ENCODE measurements at regions not wholly inside any gene's neighbourhood (a gene's known extent, or its start where the extent isn't known, plus 50 kb on each side); places are given as distances from the start of the nearest gene placed in this dataset.

DNA sequence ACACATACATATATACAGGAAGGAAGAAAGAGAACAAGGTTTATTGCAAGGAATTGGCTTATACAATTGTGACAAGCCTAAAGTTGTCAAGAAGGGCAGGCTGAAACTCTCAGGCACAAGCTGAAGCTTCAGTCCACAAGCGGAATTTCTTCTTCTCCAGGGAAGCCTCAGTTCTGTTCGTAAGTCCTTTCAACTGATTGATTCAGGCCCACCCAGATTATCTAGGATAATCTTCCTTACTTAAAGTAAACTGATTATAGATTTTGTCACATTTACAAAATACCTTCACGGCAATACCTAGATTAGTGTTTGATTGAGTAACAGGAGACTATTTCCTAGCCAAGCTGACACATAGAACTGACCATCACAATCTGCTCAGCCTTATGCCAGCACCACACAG is 81.5 kb upstream of the TMEM260 start:
- WGBS (ENCODE audit: insufficient coverage, insufficient read length) = no CpG with 5 or more reads among the region's 3 CpGs
- H3K27ac ChIP-seq (ENCODE audit: low read length) = no peak overlapping the region
- H3K36me3 ChIP-seq (ENCODE audit: control insufficient read depth, insufficient read depth, low read length) = no peaks in the 10 kb centered on the region
- DNase-seq (ENCODE audit: low read depth, low spot score) = no peak
- no peaks in the 10 kb centered on the region for H3K27me3 ChIP-seq (ENCODE audit: control insufficient read depth, insufficient read depth, low read length)
- H3K9me3 ChIP-seq (ENCODE audit: control insufficient read depth, insufficient read depth, low read length) = no peaks in the 10 kb centered on the region
- no peaks in the 10 kb centered on the region for H3K4me1 ChIP-seq (ENCODE audit: control insufficient read depth, insufficient read depth, low read length)
- no peak overlapping the region for H3K4me3 ChIP-seq (ENCODE audit: low read length)

DNA sequence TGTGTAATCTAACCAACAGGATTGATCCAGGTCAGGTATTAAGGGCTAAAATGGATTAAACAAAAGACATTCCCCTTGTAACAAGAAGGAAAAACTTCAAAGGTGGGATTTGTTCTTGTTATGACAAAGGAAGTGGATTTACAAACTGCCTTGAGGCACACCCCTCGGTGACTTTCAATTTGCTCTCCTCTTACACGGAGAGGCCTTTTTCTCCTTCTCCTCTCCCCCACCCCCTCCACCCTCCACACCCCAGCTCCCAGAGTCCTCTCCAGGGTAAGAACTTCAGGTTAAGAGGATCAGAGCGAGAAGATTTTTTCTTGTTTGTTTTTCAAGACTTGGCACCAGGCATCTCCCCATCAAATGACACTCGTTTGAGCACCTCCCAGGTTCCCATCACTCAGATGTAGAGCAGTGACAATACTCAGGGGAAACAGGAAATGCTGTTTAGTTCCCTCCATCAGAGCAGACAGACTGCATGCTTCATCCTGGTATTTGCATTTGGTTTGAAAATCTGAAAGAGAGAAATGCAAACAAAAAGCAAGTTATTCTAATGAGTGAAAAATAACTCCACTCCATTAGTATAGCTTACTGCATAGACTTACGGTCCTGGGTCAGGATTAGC is 77.6 kb upstream of the TMEM260 start:
- DNase-seq (ENCODE audit: low read depth, low spot score) = no peak
- no peaks in the 10 kb centered on the region for H3K36me3 ChIP-seq (ENCODE audit: control insufficient read depth, insufficient read depth, low read length)
- no CpG with 5 or more reads among the region's 5 CpGs for WGBS (ENCODE audit: insufficient coverage, insufficient read length)

DNA sequence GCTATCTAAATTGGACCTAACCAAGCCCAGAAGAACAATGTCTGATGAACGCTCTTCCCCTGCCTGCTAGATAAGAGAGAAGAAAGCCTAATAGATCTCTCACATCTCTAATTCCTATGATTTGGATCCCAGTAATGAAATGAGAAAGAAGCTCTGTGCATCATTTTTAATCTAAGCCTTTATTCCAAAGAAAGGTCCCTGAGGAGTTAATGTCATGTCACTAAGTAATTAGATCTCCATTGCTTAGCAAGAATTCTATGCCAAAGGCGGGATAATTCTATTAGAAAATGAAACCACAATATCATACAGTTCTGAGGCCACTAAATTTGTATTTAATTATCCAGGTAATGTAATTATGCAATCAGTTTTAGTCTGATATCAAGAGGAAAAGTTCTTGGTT is 74.2 kb upstream of the TMEM260 start:
- WGBS (ENCODE audit: insufficient coverage, insufficient read length) = no CpG with 5 or more reads among the region's 2 CpGs
- no peaks in the 10 kb centered on the region for H3K4me1 ChIP-seq (ENCODE audit: control insufficient read depth, insufficient read depth, low read length)
- H3K36me3 ChIP-seq (ENCODE audit: control insufficient read depth, insufficient read depth, low read length) = no peaks in the 10 kb centered on the region
- H3K27me3 ChIP-seq (ENCODE audit: control insufficient read depth, insufficient read depth, low read length) = no peaks in the 10 kb centered on the region
- H3K4me3 ChIP-seq (ENCODE audit: low read length) = no peak overlapping the region
- H3K9me3 ChIP-seq (ENCODE audit: control insufficient read depth, insufficient read depth, low read length) = no peaks in the 10 kb centered on the region
- DNase-seq (ENCODE audit: low read depth, low spot score) = no peak
- H3K27ac ChIP-seq (ENCODE audit: low read length) = no peak overlapping the region

More for the DNA sequence above, 77.6 kb upstream of the TMEM260 start:
- no peaks in the 10 kb centered on the region for H3K27me3 ChIP-seq (ENCODE audit: control insufficient read depth, insufficient read depth, low read length)
- H3K4me1 ChIP-seq (ENCODE audit: control insufficient read depth, insufficient read depth, low read length) = no peaks in the 10 kb centered on the region
- H3K27ac ChIP-seq (ENCODE audit: low read length) = no peak overlapping the region
- no peak overlapping the region for H3K4me3 ChIP-seq (ENCODE audit: low read length)
- H3K9me3 ChIP-seq (ENCODE audit: control insufficient read depth, insufficient read depth, low read length) = no peaks in the 10 kb centered on the region

DNA sequence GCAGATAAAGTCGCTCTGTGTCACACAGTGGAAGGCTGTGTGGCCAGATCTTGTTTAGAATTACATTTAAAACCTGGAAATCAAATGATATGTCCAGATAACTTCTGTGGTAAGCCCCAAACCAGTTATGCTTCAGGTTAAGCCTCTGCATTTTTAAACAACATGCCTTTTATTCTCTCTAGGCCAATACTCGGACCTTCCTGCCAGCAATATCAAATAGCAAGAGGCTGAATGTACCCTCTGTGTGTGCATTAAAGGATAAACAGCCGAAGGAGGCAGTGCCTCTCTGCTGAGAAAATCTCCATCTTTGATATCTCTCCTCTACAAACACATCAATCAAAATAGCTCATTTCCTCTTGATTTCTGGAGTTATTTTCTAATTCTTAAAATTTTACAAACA is 67.1 kb upstream of the TMEM260 start:
- Histone ChIP-seq H3K9me3 (ENCODE audit: control insufficient read depth, insufficient read depth, low read length) (no peaks in the 10 kb centered on the region), H3K27me3 (ENCODE audit: control insufficient read depth, insufficient read depth, low read length) (no peaks in the 10 kb centered on the region), H3K4me3 (ENCODE audit: low read length) (no peak overlapping the region), H3K36me3 (ENCODE audit: control insufficient read depth, insufficient read depth, low read length) (no peaks in the 10 kb centered on the region), H3K4me1 (ENCODE audit: control insufficient read depth, insufficient read depth, low read length) (no peaks in the 10 kb centered on the region), H3K27ac (ENCODE audit: low read length) (no peak overlapping the region)
- whole genome bisulfite sequencing (ENCODE audit: insufficient coverage, insufficient read length) = no CpG with 5 or more reads among the region's 3 CpGs
- no peak for DNase-seq (ENCODE audit: low read depth, low spot score)

DNA sequence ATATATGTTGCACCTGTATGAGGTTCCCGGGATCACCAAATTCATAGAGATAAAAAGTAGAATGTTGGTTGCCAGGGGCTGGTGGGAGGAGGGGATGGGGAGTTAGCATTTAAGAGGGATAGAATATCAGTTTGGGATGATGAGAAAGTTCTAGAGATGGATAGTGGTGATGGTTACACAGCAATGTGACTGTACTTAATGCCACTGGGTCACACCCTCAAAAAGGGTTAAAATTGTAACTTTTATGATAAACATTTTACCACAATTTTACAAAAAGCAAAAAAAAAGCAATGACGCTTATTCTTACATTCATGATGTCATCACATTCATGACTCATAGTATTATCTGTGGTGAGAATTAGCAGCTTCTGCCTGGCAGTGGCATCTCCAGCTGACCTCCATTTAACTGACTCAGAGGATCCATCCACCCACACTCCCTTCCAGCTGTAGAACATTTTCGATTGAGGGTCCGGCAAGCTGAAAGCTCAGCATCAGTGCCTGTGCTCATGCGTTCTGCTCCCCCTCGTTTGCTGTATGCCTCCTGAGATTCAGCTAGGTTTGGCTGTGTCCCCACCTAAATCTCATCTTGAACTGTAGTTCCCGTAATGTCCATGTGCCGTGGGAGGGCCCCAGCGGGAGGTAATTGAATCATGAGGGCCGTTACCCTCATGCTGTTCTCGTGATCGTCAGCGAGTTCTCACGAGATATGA is 64.8 kb upstream of the TMEM260 start:
- H3K4me3 ChIP-seq (ENCODE audit: low read length) = no peak overlapping the region
- H3K27me3 ChIP-seq (ENCODE audit: control insufficient read depth, insufficient read depth, low read length) = no peaks in the 10 kb centered on the region
- H3K27ac ChIP-seq (ENCODE audit: low read length) = no peak overlapping the region
- DNase-seq (ENCODE audit: low read depth, low spot score) = no peak
- no peaks in the 10 kb centered on the region for H3K4me1 ChIP-seq (ENCODE audit: control insufficient read depth, insufficient read depth, low read length)
- WGBS (ENCODE audit: insufficient coverage, insufficient read length) = no CpG with 5 or more reads among the region's 14 CpGs
- no peaks in the 10 kb centered on the region for H3K9me3 ChIP-seq (ENCODE audit: control insufficient read depth, insufficient read depth, low read length)
- H3K36me3 ChIP-seq (ENCODE audit: control insufficient read depth, insufficient read depth, low read length) = no peaks in the 10 kb centered on the region

DNA sequence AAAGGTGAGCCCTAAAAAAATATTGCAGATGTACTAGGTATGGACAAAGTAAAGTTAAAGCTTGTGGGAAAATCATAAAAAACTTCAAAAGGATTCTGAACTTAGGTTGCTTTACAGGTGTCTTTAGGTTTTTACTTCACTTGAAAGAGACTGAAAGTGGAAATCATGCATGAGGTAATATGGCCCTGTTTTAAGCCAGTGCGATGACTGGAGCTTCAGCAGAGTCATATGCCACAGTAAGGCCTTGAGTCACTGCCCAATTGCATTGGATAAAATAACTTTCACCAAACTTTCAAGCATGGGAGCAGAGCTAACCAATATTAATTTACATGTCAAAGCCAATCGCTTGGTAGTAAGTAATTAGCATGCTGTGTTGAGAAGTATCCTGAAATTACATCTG is 63.9 kb upstream of the TMEM260 start:
- Histone ChIP-seq H3K27me3 (ENCODE audit: control insufficient read depth, insufficient read depth, low read length) (no peaks in the 10 kb centered on the region), H3K4me1 (ENCODE audit: control insufficient read depth, insufficient read depth, low read length) (no peaks in the 10 kb centered on the region), H3K9me3 (ENCODE audit: control insufficient read depth, insufficient read depth, low read length) (no peaks in the 10 kb centered on the region), H3K36me3 (ENCODE audit: control insufficient read depth, insufficient read depth, low read length) (no peaks in the 10 kb centered on the region), H3K4me3 (ENCODE audit: low read length) (no peak overlapping the region), H3K27ac (ENCODE audit: low read length) (no peak overlapping the region)
- no CpG with 5 or more reads among the region's 2 CpGs for WGBS (ENCODE audit: insufficient coverage, insufficient read length)
- no peak for DNase-seq (ENCODE audit: low read depth, low spot score)

DNA sequence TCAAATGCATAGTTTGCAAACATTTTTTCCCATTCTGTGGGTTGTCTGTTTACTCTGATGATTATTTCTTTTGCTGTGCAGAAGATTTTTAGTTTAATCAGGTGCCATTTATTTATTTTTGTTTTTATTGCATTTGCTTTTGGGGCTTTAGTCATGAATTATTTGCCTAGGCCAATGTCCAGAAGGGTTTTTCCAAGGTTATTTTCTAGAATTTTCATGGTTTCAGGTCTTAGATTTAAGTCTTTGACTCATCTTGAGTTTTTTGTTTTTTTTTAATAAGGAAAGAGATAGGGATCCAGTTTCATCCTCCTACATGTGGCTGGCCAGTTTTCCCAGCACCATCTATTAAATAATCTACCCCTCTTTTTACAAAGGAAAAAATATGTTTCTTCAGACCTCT is 57.2 kb upstream of the TMEM260 start:
- DNase-seq (ENCODE audit: low read depth, low spot score) = no peak
- Histone ChIP-seq H3K4me1 (ENCODE audit: control insufficient read depth, insufficient read depth, low read length) (no peaks in the 10 kb centered on the region), H3K9me3 (ENCODE audit: control insufficient read depth, insufficient read depth, low read length) (no peaks in the 10 kb centered on the region), H3K4me3 (ENCODE audit: low read length) (no peak overlapping the region), H3K27ac (ENCODE audit: low read length) (no peak overlapping the region), H3K36me3 (ENCODE audit: control insufficient read depth, insufficient read depth, low read length) (no peaks in the 10 kb centered on the region), H3K27me3 (ENCODE audit: control insufficient read depth, insufficient read depth, low read length) (no peaks in the 10 kb centered on the region)

DNA sequence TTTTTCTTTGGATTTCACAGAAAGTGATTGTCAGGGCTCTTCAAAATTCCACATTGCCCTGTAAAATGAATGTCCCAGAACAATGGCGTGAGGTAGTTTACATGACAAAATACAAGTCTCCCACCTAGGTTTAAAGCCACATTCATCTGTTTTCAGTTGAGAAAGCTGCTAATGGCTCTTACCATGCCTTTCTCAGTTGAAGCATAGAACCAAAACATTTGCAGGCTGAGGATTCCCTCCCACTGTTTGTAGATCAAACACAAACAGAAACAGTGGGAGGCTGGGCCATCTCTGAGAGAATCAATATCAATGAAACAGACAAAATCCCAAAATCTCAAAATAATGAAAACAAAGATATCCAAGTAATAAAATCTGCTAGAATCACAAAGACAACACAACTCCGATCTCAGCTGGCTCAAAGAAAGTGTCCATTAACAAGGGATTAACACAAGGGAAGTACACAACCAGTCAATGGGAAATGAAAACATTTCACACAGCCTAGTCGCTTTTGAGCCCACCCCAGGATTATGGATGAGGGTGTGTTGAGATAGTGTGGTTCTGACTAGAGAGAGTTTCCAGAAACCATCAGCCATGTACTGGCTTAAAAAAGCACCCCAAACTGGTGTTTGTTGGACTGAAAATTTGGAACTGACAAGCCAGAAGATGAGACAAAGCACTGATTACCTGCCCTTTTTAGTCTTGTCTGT is 54.5 kb upstream of the TMEM260 start:
- no peaks in the 10 kb centered on the region for H3K27me3 ChIP-seq (ENCODE audit: control insufficient read depth, insufficient read depth, low read length)
- DNase-seq (ENCODE audit: low read depth, low spot score) = no peak
- H3K27ac ChIP-seq (ENCODE audit: low read length) = no peak overlapping the region
- H3K9me3 ChIP-seq (ENCODE audit: control insufficient read depth, insufficient read depth, low read length) = no peaks in the 10 kb centered on the region
- H3K4me1 ChIP-seq (ENCODE audit: control insufficient read depth, insufficient read depth, low read length) = no peaks in the 10 kb centered on the region
- no peaks in the 10 kb centered on the region for H3K36me3 ChIP-seq (ENCODE audit: control insufficient read depth, insufficient read depth, low read length)
- no peak overlapping the region for H3K4me3 ChIP-seq (ENCODE audit: low read length)
- WGBS (ENCODE audit: insufficient coverage, insufficient read length) = no CpG with 5 or more reads among the region's 3 CpGs

DNA sequence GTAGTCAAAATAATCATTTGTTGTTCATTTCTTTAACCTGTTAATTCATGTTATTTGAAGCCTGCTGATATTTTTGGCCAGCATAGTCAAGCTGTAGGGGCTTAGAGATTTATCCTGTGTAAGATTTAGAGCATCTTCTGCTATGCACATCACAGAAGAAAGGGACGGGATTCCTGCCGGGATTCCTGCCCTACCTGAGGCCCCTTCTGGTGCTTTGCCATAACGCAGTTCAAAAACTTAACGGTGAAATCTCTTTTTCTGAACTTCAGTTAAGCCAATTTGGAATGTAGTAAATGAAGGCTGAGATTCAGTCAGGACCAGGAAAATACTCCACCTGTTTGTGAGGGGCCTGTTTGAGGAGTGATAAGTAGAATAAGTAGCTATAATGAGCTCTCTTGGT is 50.7 kb upstream of the TMEM260 start:
- H3K27me3 ChIP-seq (ENCODE audit: control insufficient read depth, insufficient read depth, low read length) = no peaks in the 10 kb centered on the region
- H3K27ac ChIP-seq (ENCODE audit: low read length) = no peak overlapping the region
- no CpG with 5 or more reads among the region's 4 CpGs for WGBS (ENCODE audit: insufficient coverage, insufficient read length)
- no peaks in the 10 kb centered on the region for H3K9me3 ChIP-seq (ENCODE audit: control insufficient read depth, insufficient read depth, low read length)
- H3K36me3 ChIP-seq (ENCODE audit: control insufficient read depth, insufficient read depth, low read length) = no peaks in the 10 kb centered on the region
- no peak for DNase-seq (ENCODE audit: low read depth, low spot score)
- H3K4me1 ChIP-seq (ENCODE audit: control insufficient read depth, insufficient read depth, low read length) = no peaks in the 10 kb centered on the region
- no peak overlapping the region for H3K4me3 ChIP-seq (ENCODE audit: low read length)

All from iPS DF 6.9 (cell line).